Caco-2 (cell line): ENCODE measurements at regions not wholly inside any gene's neighbourhood (a gene's known extent, or its start where the extent isn't known, plus 50 kb on each side); places are given as distances from the start of the nearest gene placed in this dataset.
A peak's percentile ranks its signal among the peaks of the same experiment; 100 is the strongest.

Experiments used
- BruUV-seq: library from RNA; stranded (reverse); fragments of 400-500 nt; replicated peaks from 2 replicates; lab custom pipeline; 2021; lab: Mats Ljungman, UMichigan
- CTCF ChIA-PET: fragments of 300-600 bp; sonication (Branson Sonifier 250); formaldehyde crosslinking; loops from one replicate; lab custom pipeline; 2022; ENCODE audit warnings: antibody characterized with exemption; lab: Charles Lee
- POLR2A ChIA-PET: fragments of 300-600 bp; sonication (Branson Sonifier 250); formaldehyde crosslinking; loops from one replicate; lab custom pipeline; 2022; ENCODE audit warnings: antibody characterized with exemption; lab: Charles Lee
- DNase-seq, 2 experiments: peaks; one replicate each; pipeline versions ENCODE4 v3.0.0 to v3.0.0-alpha.2; 2020 to 2022
- H3K27me3 ChIP-seq: replicated peaks from 2 replicates; pipeline ENCODE4 v1.6.0; 2011; ENCODE audit warnings: low read length; ENCODE audit not compliant: control insufficient read depth, insufficient read depth
- H3K36me3 ChIP-seq: 2 replicates; pipeline ENCODE4 v1.5.1; 2011; ENCODE audit warnings: low read length; ENCODE audit not compliant: control insufficient read depth, insufficient read depth
- H3K4me1 ChIP-seq: fragments of 250-450 bp; sonication (Bioruptor Pico); 2 replicates; pipeline ENCODE4 v1.5.1; 2020; ENCODE audit warnings: mild to moderate bottlenecking
- H3K4me3 ChIP-seq: 2 replicates; pipeline ENCODE4 v1.5.1; 2011; ENCODE audit warnings: low read depth, mild to moderate bottlenecking, control low read depth, low read length
- H3K9me3 ChIP-seq: fragments of 250-450 bp; sonication (Bioruptor Pico); 2 replicates; pipeline ENCODE4 v1.5.1; 2020; ENCODE audit warnings: mild to moderate bottlenecking, moderate library complexity
- H3K27ac Mint-ChIP-seq: one replicate; pipeline ENCODE4 v1.8.0; 2022; ENCODE audit warnings: mixed read lengths; ENCODE audit not compliant: unreplicated experiment
- H3K27me3 Mint-ChIP-seq: one replicate; pipeline ENCODE4 v1.8.0; 2022; ENCODE audit warnings: mixed read lengths; ENCODE audit not compliant: insufficient read depth, unreplicated experiment
- H3K36me3 Mint-ChIP-seq: one replicate; pipeline ENCODE4 v1.8.0; 2022; ENCODE audit warnings: mild to moderate bottlenecking, mixed read lengths; ENCODE audit not compliant: insufficient read depth, unreplicated experiment
- H3K4me1 Mint-ChIP-seq: one replicate; pipeline ENCODE4 v1.8.0; 2022; ENCODE audit warnings: low read depth, mixed read lengths; ENCODE audit not compliant: unreplicated experiment
- H3K4me3 Mint-ChIP-seq: one replicate; pipeline ENCODE4 v1.8.0; 2022; ENCODE audit warnings: mild to moderate bottlenecking, moderate library complexity, mixed read lengths; ENCODE audit not compliant: unreplicated experiment
- H3K9me3 Mint-ChIP-seq: one replicate; pipeline ENCODE4 v1.8.0; 2022; ENCODE audit warnings: mixed read lengths; ENCODE audit not compliant: unreplicated experiment
- CTCF ChIP-seq, 2 experiments: fragments of 200-600 bp in 1 of 2; IDR thresholded peaks; 1 replicate in 1 of 2; 2 replicates in 1 of 2; pipeline versions ENCODE4 v1.5.1 to v1.8.0; 2011 to 2022; ENCODE audit warnings: antibody characterized with exemption in 1 of 2, control low read depth in 1 of 2, inconsistent platforms in 1 of 2, low read depth in 1 of 2, low read length in 1 of 2, mild to moderate bottlenecking in 1 of 2, moderate library complexity in 1 of 2; ENCODE audit not compliant: insufficient read depth in 1 of 2, severe bottlenecking in 1 of 2, unreplicated experiment in 1 of 2
- intact Hi-C: fragments of 100-400 bp; cut with micrococcal nuclease; formaldehyde crosslinking; loops from one replicate; pipeline ENCODE4 v1.10.0; 2022; ENCODE audit not compliant: unreplicated experiment

- no peak for TF ChIP-seq CTCF (IDR thresholded peaks at IDR 0.05; ENCODE audit: insufficient read depth in 1 of 2, low read depth in 1 of 2, low read length in 1 of 2, severe bottlenecking in 1 of 2, unreplicated experiment in 1 of 2)
- H3K9me3 Mint-ChIP-seq = no peaks in the 10 kb centered on the region
- H3K4me1 ChIP-seq = peaks cover 39% of the 10 kb centered on the region
- no peaks in the 10 kb centered on the region for H3K36me3 ChIP-seq
- DNase-seq = no peak
- no peak overlapping the region for H3K27ac Mint-ChIP-seq
- no peak overlapping the region for H3K4me3 Mint-ChIP-seq
- H3K27me3 Mint-ChIP-seq = peaks cover 2% of the 10 kb centered on the region
- H3K27me3 ChIP-seq = no peaks in the 10 kb centered on the region
- H3K4me3 ChIP-seq = no peak overlapping the region
- H3K9me3 ChIP-seq = no peaks in the 10 kb centered on the region
- intact Hi-C loops = loop anchor here (10.0 kb wide), 1 partner anchor 150 kb away; the partner anchor contains the start of gene PGBD5
- ChIA-PET POLR2A (no interaction called here), CTCF (no interaction called here)
- H3K4me1 Mint-ChIP-seq = peaks cover 17% of the 10 kb centered on the region
- peaks cover 6% of the 10 kb centered on the region for H3K36me3 Mint-ChIP-seq
- no TSS peak for BruUV-seq
These were observed 67.8 kb upstream of the COG2 start for GRCh38 chr1:230574502-230574901.

DNA sequence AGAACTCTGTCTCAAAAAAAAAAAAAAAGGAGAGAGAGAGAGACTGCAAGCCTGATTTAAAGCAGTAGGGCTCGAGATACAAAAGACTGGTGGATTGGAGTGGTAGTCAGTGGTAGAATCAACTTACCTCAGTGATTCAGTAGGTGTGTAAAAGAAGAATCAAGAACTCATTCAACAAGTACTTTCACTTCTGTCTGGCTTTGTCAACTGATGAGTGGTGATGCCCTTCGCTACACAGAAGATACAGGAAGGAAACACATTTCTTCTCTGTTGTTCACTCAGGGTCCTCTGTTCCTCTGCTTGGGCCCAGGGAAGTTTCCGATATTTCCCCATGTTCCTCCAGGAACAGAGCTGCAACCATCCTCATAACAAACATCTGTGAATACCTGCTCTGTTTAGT is 68.6 kb upstream of the COG2 start:
- POLR2A ChIA-PET = no interaction called here
- H3K36me3 Mint-ChIP-seq = peaks cover 6% of the 10 kb centered on the region
- no peaks in the 10 kb centered on the region for H3K36me3 ChIP-seq
- peaks cover 39% of the 10 kb centered on the region for H3K4me1 ChIP-seq
- H3K27me3 ChIP-seq = no peaks in the 10 kb centered on the region
- peaks cover 17% of the 10 kb centered on the region for H3K4me1 Mint-ChIP-seq
- peaks cover 2% of the 10 kb centered on the region for H3K27me3 Mint-ChIP-seq
- H3K4me3 Mint-ChIP-seq = no peak overlapping the region
- H3K4me3 ChIP-seq = no peak overlapping the region
- intact Hi-C loops = loop anchor here (10.0 kb wide), 1 partner anchor 149 kb away; the partner anchor contains the start of gene PGBD5
- no peak overlapping the region for H3K27ac Mint-ChIP-seq
- CTCF ChIA-PET = no interaction called here
- TF ChIP-seq CTCF (IDR thresholded peaks at IDR 0.05; ENCODE audit: insufficient read depth in 1 of 2, low read depth in 1 of 2, low read length in 1 of 2, severe bottlenecking in 1 of 2, unreplicated experiment in 1 of 2) = no peak
- H3K9me3 Mint-ChIP-seq = no peaks in the 10 kb centered on the region
- no peak for DNase-seq
- BruUV-seq = no TSS peak
- H3K9me3 ChIP-seq = no peaks in the 10 kb centered on the region

GRCh38 chr1:230572121-230573105 is 69.9 kb upstream of the COG2 start:
- Mint-ChIP-seq H3K4me1 (peaks cover 25% of the 10 kb centered on the region), H3K27me3 (no peaks in the 10 kb centered on the region), H3K27ac (peak overlapping the region; percentile 76), H3K9me3 (no peaks in the 10 kb centered on the region), H3K4me3 (peak overlapping the region; percentile 54), H3K36me3 (peaks cover 6% of the 10 kb centered on the region)
- H3K27me3 ChIP-seq = no peaks in the 10 kb centered on the region
- DNase-seq = peak; percentile 65 to 84
- no TSS peak for BruUV-seq
- no peak overlapping the region for H3K4me3 ChIP-seq
- no peaks in the 10 kb centered on the region for H3K9me3 ChIP-seq
- intact Hi-C loops = loop anchor here (1.0 to 10.0 kb wide), 2 partner anchors 35 to 148 kb away; partner anchors contain the start of gene PGBD5
- ChIA-PET POLR2A (no interaction called here), CTCF (no interaction called here)
- H3K36me3 ChIP-seq = no peaks in the 10 kb centered on the region
- H3K4me1 ChIP-seq = peaks cover 47% of the 10 kb centered on the region
- no peak for TF ChIP-seq CTCF (IDR thresholded peaks at IDR 0.05; ENCODE audit: insufficient read depth in 1 of 2, low read depth in 1 of 2, low read length in 1 of 2, severe bottlenecking in 1 of 2, unreplicated experiment in 1 of 2)
